ENCODE measurements at regions not wholly inside any gene's neighbourhood (a gene's known extent, or its start where the extent isn't known, plus 50 kb on each side); places are given as distances from the start of the nearest gene placed in this dataset.

DNA sequence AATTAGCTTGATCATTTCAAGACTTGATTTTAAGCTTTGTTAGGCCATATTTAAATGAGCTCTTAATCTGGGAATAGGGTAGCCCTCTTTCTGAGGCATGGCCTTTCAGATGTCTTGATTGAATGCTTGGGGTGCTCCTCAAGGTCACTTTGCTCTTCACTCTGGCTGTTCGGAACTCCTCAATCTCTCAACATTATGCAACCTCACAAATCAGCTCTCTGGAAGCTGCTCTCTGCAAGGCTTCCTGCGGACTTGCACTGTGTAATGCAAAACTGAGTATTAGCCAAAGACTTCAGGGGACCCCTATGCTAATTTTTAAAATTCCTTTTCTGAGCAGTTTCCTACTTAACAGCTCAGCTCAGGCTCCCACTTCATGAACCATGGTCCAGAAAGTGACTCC lies 398.3 kb downstream of the PRDM5 start:
- DNase-seq = no peak

DNA sequence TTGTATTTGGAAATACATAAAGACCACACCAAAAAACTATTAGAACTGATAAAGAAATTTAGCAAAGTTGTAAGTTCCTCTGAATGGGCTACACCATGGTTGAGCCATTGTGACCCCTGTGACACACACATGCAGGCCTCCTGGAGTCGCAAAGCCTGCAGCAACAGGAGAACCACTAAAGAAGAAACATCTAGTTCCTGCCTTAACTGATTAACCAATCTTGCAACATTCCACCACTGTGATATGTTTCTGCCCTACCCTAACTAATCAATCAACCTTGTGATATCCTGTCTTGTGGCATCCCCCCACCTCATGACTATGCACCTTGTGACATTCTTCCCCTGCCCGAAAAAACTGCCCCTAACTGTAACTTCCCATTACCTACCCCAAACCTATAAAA lies 401.8 kb downstream of the PRDM5 start:
- DNase-seq = no peak

GRCh38 chr4:120517966-120518365 lies 404.6 kb downstream of the PRDM5 start:
- peak; percentile 69 for DNase-seq

GRCh38 chr4:120509719-120510118 lies 412.8 kb downstream of the PRDM5 start:
- no peak for DNase-seq

- no peak for DNase-seq
These were observed 413.3 kb downstream of the PRDM5 start for GRCh38 chr4:120509222-120509621.

- no peak for DNase-seq
These were observed 414.5 kb downstream of the PRDM5 start for GRCh38 chr4:120508036-120508435.

GRCh38 chr4:120506536-120506935 lies 416.0 kb downstream of the PRDM5 start:
- no peak for DNase-seq

- no peak for DNase-seq
These were observed 423.8 kb downstream of the PRDM5 start for GRCh38 chr4:120498678-120499077.

DNA sequence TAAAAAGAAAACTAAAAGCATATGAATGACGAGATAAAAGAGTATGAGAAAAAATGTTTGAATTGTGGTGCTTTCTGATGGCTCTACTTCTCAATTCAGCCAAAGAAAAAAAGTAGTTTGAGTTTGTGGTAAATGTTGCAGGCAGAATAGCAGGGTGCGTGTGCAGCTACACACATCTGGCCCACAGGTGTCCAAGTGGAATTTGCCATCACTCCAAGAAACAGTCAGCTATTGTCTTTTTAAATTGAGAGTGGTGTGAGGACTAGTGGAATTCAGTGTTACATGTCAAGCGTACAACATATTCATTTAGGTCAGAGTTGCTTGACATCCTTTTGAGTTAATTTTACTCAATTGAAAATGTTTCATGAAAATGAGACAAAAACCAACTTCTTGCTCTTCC lies 424.8 kb upstream of the MAD2L1 start:
- no peak for DNase-seq

DNA sequence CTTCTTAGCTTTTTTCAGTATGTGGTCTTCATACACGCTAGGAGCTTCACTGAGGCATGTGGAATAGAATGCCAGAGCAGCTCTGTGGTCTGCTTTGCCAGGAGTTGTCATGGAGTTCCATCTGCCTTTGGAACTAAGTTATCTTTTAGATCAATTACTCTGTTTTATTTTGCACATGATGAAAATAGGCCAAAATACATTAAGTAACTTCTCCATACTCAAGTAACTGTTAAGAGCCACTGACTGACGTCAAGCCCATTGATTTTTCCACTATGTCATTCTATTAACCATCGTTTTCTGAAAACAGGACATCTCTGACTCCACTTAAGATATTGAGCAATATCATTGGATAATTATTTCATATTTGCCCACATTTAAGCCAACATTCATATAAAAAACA lies 415.1 kb upstream of the MAD2L1 start:
- DNase-seq = no peak

DNA sequence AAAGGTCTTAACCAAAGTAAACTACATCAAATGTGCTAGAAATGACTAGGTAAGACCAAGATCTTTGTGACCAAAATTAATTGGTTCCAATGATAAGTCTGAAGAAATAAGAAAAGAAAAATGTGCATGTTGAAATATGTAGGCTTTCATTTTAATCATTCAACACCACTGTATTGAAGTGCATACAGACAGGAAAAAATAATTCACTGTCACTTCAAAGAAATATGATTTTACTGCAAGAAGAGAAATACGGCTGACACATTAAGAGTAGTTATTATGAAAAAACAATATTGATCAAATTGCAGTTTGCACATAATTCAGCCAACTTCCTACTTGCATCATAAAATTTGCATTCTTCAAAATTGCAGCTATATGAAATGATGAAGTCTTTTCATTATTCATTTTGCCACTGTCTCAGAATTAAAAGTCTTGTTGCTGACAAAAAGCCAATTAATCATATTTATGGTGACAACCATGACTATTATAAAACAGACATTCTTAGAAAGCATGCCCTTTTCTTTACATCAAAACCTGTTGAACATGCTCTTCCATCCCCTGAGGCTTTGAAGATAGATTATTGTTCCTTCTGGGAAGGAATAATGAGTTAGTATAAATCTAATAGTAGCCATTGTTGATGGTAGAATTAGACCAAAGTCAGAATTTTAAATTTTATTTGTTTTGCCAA lies 405.9 kb upstream of the MAD2L1 start:
- no peak for DNase-seq

- DNase-seq = no peak
These were observed 399.8 kb upstream of the MAD2L1 start for GRCh38 chr4:120466429-120466828.

DNA sequence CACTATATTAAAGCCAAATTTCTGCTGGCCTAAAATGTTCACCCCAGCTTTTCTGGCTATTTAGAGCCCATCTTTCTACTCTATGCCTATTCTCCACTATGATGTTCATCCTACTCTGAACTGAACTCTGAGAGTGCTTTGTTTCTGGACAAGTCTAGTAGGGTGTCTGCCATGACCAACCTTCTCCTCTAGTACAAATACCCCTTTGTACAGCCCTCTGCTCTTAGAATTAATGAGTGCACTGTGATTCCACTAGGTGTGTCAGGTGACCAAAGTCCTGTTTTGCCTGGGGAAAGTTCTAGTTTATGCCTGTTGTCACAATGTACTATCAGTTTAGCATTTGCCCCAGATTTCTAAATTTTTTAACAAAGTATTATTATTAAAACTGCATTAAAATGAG lies 388.1 kb upstream of the MAD2L1 start:
- no peak for DNase-seq

DNA sequence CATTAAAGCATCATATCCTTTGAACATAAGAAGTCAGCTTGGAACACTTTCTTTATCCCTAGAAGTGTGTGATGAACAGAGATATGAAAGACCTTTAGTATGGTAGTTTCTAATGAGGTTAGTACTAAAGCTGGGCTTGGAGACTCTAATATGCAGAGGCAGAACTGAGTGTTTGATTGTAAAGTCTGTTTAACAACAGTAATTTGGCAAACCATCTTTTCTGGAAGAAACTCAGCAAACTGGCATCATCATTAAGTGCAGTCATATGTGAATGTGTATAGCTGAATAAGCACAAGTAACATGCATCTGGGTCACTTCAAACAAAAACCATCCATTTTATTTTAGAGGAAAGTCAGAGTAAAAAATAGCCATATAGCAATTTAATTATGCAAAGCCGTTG lies 385.9 kb upstream of the MAD2L1 start:
- DNase-seq = no peak

DNA sequence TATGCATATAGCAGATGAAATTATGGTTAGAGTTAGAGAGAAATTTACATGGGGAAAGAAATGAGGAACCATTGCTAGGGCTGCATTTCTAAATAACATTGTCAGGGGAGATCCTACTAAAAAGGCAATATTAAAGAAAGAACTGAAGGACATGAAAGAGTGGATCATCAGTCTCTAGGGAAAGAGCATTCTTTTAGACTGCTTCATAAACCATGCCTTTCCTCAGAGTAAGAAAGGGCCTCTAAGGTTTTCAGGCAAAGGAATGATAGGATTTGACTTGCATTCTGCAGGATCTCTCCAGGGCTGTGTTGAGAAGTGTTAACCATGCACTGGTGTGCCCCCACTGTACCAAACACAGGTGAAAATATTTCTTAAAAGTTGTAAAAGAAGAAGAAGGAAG lies 385.4 kb upstream of the MAD2L1 start:
- DNase-seq = no peak

GRCh38 chr4:120447774-120448173 lies 381.1 kb upstream of the MAD2L1 start:
- no peak for DNase-seq

DNA sequence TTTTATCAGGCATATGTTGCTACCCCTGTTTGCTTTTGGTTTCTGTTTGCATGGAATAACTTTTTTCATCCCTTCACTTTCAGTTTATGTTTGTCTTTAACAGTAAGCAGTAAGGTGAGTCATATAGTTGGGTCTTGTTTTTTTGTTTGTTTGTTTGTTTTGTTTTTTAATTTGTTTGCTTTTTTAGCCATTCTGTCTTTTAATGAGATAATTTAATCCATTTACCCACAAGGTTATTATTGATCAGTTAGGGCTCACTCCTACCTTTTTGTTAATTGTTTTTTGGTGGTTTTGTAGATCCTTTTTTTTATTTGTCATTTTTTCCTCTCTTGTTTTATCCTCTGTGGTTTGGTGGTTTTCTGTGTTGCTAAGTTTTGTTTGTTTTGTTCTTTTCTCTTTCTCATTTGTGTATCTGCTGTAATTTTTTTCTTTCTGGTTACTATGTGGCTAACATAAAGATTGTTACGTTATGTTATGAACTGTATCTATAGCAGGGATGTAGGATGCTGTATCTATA lies 379.5 kb upstream of the MAD2L1 start:
- no peak for DNase-seq

DNA sequence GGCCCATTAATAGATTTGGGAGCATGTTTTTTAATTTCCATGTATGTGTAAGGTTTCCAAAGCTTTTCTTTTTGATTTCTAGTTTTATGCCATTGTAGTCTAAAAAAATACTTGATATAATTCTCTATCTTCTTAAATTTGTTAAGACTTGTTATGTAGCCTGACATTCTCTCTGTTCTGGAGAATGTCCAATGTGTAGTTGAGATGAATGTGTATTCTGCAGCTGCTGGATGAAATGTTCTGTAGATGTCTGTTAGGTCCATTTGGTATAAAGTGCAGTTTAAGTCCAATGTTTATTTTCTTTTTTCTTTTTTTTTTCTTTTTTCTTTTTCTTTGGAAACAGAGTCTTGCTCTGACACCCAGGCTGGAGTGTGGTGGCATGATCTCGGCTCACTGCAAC lies 378.5 kb upstream of the MAD2L1 start:
- DNase-seq = no peak

GRCh38 chr4:120443116-120443515 lies 376.5 kb upstream of the MAD2L1 start:
- no peak for DNase-seq

DNA sequence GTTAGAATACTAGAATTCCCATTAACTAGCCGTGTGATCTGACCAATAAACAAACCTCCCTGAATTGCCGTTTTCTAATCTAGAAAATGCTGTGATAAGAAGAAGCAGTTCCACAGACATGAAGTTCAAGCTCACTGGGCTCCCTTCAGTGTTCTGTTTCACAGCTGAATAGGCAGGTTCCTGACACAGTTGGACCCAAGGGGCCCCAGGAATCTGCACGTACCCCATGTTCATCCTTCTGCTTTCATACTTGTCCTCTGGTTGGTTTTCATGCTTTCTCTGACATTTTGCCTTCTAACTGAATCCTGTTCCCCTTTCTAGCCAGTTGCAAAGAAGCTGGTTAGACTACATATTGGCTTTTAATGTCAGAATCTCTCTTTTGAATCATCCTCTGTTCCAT lies 374.1 kb upstream of the MAD2L1 start:
- DNase-seq = no peak

- no peak for DNase-seq
These were observed 368.5 kb upstream of the MAD2L1 start for GRCh38 chr4:120435179-120435578.

- DNase-seq = no peak
These were observed 368.1 kb upstream of the MAD2L1 start for GRCh38 chr4:120434756-120435155.

DNA sequence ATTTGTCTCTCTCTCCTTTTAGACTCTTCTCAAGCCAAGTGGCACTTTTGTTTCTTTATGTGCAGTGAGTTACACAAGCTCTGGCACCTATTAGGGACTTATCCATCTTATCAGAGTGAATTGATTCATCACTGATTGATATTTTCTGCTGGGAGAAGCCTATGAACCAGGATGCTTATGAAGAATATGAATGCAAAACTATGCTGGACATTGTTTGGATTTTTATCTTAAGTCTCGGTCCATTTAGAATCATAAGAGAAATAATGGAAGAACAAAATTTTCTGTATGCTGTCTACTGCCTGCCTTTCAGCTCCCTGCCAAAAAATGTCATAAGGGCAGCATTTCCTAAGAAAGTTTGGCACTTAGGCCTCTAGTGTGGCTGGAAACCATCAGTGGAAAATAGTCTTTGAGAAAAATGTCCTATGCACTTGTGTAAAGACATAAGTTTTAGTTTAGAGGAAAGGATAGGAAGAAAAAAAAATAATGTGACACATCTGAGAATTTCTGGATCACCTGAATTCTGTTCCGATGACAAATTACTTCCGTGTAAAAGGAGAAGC lies 365.7 kb upstream of the MAD2L1 start:
- DNase-seq = no peak

GRCh38 chr4:120431180-120431579 lies 364.5 kb upstream of the MAD2L1 start:
- no peak for DNase-seq

DNA sequence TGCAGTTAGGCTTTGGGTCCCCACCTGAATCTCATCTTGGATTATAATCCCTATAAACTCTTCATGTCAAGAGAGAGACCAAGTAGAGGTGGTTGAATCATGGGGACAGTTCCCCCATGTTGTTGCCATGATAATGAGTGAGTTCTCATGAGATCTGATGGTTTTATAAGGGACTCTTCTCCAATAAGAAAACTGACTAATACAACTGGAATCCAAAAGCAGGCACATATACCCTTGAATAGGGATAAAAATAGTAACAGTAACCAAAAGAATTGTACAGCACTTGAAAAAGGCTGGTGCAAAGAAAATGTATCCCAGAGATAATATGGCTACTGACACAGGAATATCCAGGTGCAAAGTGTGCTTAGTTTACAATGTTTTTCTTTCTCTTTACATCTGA lies 351.5 kb upstream of the MAD2L1 start:
- DNase-seq = no peak
